ENCODE measurements at regions not wholly inside any gene's neighbourhood (a gene's known extent, or its start where the extent isn't known, plus 50 kb on each side); places are given as distances from the start of the nearest gene placed in this dataset.

DNA sequence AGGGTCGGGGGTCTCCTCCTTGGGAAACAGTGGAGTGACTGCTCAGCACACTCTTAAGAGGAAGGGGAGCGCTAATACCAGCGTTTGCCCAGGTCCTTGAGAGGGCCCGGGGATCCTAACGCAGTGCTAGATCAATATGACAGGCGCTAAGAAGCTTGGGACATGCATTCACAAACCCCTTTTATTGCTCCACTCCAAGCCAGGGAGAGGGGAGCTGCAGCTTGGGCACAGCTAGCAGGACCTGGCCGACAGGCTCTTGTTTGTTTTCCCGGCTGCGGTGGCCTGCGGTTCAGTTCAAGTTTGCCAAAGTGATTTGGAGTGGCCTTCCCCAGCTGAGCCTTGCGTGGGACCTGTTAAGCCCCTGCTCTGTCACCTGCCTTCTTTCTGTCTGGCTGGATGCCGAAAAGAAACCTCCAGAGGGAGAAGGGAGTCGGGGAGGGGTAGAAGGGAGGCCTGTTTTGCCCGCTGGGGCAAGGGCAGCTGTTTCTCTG lies 152.1 kb downstream of the GLI2 start:
- Histone ChIP-seq H3K36me3 (ENCODE audit: control insufficient read depth, insufficient read depth, low read length) (no peaks in the 10 kb centered on the region), H3K9me3 (no peaks in the 10 kb centered on the region), H3K4me3 (ENCODE audit: low read depth, low read length) (no peak overlapping the region), H3K4me1 (no peaks in the 10 kb centered on the region), H3K27me3 (replicated peaks; ENCODE audit: control insufficient read depth, insufficient read depth, low read length) (no peaks in the 10 kb centered on the region)
- POLR2A ChIA-PET = no interaction called here
- no peaks in the 10 kb centered on the region for H3K4me1 Mint-ChIP-seq (ENCODE audit: low read depth, unreplicated experiment)
- no peak for DNase-seq
- BruUV-seq (replicated peaks) = no TSS peak
- intact Hi-C loops (cut with micrococcal nuclease; ENCODE audit: unreplicated experiment) = no loop called here
- H3K27ac Mint-ChIP-seq (ENCODE audit: unreplicated experiment) = no peak overlapping the region
- H3K4me3 Mint-ChIP-seq (ENCODE audit: unreplicated experiment) = no peak overlapping the region
- H3K36me3 Mint-ChIP-seq (ENCODE audit: insufficient read depth, unreplicated experiment) = no peaks in the 10 kb centered on the region
- H3K9me3 Mint-ChIP-seq (ENCODE audit: unreplicated experiment) = no peaks in the 10 kb centered on the region
- CTCF ChIA-PET = interaction anchor here (0.6 kb wide), 1 partner anchor 9 kb away, joined by 3 read pairs; no protein-coding TSS in a partner anchor
- no peaks in the 10 kb centered on the region for H3K27me3 Mint-ChIP-seq (ENCODE audit: insufficient read depth, unreplicated experiment)
- no peak for TF ChIP-seq CTCF (IDR thresholded peaks at IDR 0.05; ENCODE audit: insufficient read depth in 1 of 2, low read depth in 1 of 2, low read length in 1 of 2, severe bottlenecking in 1 of 2, unreplicated experiment in 1 of 2)

DNA sequence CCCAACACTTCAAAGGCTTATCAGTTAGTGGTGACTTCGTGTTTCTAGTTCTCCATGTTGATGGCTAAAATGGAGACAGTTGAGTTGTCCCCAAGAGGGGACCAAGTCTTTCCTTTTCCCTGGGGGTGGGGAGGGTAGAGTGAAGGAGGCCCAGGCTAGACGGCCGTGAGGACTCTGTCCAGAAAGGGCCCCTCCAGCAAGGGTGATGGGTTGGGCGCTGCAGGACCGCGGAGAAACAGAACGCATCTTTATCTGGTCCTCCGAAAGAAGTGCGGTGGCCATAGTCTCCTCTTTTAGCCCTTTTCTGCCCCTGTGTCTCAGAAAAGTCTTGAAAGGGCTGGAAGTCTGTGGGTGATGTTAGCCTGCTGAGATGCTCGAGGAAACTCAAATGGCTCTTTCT lies 153.2 kb downstream of the GLI2 start:
- Mint-ChIP-seq H3K4me1 (ENCODE audit: low read depth, unreplicated experiment) (peaks cover 7% of the 10 kb centered on the region), H3K27ac (ENCODE audit: unreplicated experiment) (no peak overlapping the region), H3K9me3 (ENCODE audit: unreplicated experiment) (no peaks in the 10 kb centered on the region), H3K36me3 (ENCODE audit: insufficient read depth, unreplicated experiment) (no peaks in the 10 kb centered on the region), H3K27me3 (ENCODE audit: insufficient read depth, unreplicated experiment) (no peaks in the 10 kb centered on the region), H3K4me3 (ENCODE audit: unreplicated experiment) (no peak overlapping the region)
- no peak for TF ChIP-seq CTCF (IDR thresholded peaks at IDR 0.05; ENCODE audit: insufficient read depth in 1 of 2, low read depth in 1 of 2, low read length in 1 of 2, severe bottlenecking in 1 of 2, unreplicated experiment in 1 of 2)
- H3K4me1 ChIP-seq = peaks cover 2% of the 10 kb centered on the region; the same call in 1 of the 2 replicates
- ChIA-PET POLR2A (no interaction called here), CTCF (no interaction called here)
- H3K36me3 ChIP-seq (ENCODE audit: control insufficient read depth, insufficient read depth, low read length) = no peaks in the 10 kb centered on the region
- H3K9me3 ChIP-seq = no peaks in the 10 kb centered on the region
- DNase-seq = no peak
- BruUV-seq (replicated peaks) = no TSS peak
- intact Hi-C loops (cut with micrococcal nuclease; ENCODE audit: unreplicated experiment) = no loop called here
- H3K27me3 ChIP-seq (replicated peaks; ENCODE audit: control insufficient read depth, insufficient read depth, low read length) = no peaks in the 10 kb centered on the region
- H3K4me3 ChIP-seq (ENCODE audit: low read depth, low read length) = no peak overlapping the region

DNA sequence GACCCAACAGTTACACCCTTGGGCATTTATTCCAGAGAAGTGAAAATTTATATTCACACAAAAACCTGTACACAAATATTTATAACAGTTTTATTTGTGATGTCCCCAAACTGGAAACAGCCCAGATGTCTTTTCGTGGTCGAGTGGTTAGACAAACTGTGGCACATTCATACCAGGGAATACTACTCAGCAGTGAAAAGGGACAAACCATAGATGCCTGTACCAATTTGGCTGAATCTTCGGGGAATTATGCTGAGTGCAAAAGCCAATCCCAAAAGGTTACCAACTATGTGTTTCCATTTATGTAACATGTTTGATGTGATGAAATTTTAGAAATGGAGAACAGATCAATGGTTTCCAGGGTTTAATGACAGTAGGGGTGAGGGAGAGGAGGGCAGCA lies 154.3 kb downstream of the GLI2 start:
- CTCF ChIA-PET = no interaction called here

More for the DNA sequence above, 154.3 kb downstream of the GLI2 start:
- peaks cover 8% of the 10 kb centered on the region; the same call in 1 of the 2 replicates for H3K4me1 ChIP-seq
- no peaks in the 10 kb centered on the region for H3K27me3 ChIP-seq (replicated peaks; ENCODE audit: control insufficient read depth, insufficient read depth, low read length)
- no peaks in the 10 kb centered on the region for H3K36me3 ChIP-seq (ENCODE audit: control insufficient read depth, insufficient read depth, low read length)
- Mint-ChIP-seq H3K36me3 (ENCODE audit: insufficient read depth, unreplicated experiment) (no peaks in the 10 kb centered on the region), H3K27me3 (ENCODE audit: insufficient read depth, unreplicated experiment) (no peaks in the 10 kb centered on the region), H3K4me1 (ENCODE audit: low read depth, unreplicated experiment) (peaks cover 7% of the 10 kb centered on the region), H3K4me3 (ENCODE audit: unreplicated experiment) (no peak overlapping the region), H3K27ac (ENCODE audit: unreplicated experiment) (no peak overlapping the region), H3K9me3 (ENCODE audit: unreplicated experiment) (no peaks in the 10 kb centered on the region)
- TF ChIP-seq CTCF (IDR thresholded peaks at IDR 0.05; ENCODE audit: insufficient read depth in 1 of 2, low read depth in 1 of 2, low read length in 1 of 2, severe bottlenecking in 1 of 2, unreplicated experiment in 1 of 2) = no peak
- H3K4me3 ChIP-seq (ENCODE audit: low read depth, low read length) = no peak overlapping the region
- POLR2A ChIA-PET = no interaction called here
- BruUV-seq (replicated peaks) = no TSS peak
- no peaks in the 10 kb centered on the region for H3K9me3 ChIP-seq
- intact Hi-C loops (cut with micrococcal nuclease; ENCODE audit: unreplicated experiment) = no loop called here
- no peak for DNase-seq

Data from Caco-2 (cell line).